ENCODE measurements at regions not wholly inside any gene's neighbourhood (a gene's known extent, or its start where the extent isn't known, plus 50 kb on each side); places are given as distances from the start of the nearest gene placed in this dataset.

DNA sequence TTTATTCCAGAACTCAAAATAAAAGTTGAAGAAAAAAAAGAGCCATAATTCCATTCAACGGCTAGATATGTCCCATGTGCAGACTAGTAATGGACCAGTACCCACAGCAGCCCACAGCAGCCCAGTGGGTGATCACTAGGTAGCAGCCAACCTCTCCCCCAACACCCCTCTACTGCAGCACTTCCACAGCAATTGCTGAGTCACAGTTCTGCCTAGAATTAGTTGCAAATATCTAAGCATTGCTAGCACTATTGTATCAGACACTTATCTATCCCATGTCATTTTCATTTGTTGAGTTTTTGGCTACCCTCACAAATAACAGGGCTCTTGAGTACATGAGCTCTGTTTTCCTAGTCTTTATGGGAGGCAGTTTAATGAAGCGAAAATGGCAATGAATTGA lies 258.7 kb downstream of the RAP2A start:
- no peaks in the 10 kb centered on the region for H3K27me3 Mint-ChIP-seq
- H3K27ac Mint-ChIP-seq, result no peak overlapping the region
- no peak overlapping the region for H3K4me3 Mint-ChIP-seq
- no peaks in the 10 kb centered on the region for H3K36me3 Mint-ChIP-seq (ENCODE audit: low read depth)
- no peaks in the 10 kb centered on the region for H3K4me1 Mint-ChIP-seq (ENCODE audit: low read depth)
- peaks cover 60% of the 10 kb centered on the region for H3K9me3 Mint-ChIP-seq
- intact Hi-C loops (cut with micrococcal nuclease), result no loop called here

DNA sequence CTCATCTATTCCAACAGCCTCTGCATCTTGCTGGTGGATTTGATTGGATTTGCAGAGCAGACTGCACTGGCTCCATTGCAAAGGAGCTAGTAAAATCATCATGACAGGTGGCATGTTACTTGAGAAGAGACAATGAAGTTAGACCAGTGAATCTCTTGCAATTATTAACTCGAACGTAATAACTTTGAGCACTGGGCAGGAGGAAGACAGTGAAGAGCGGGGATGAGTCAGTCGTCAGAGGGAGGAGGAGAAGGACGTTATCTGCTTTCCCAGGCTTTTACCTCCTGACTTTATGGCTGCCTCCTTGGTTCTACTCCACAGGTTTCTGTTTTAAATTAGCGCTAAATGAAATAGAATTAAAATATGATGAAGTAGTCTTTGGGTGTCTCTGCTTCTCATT lies 257.8 kb upstream of the IPO5 start:
- H3K27ac Mint-ChIP-seq, result no peak overlapping the region
- H3K36me3 Mint-ChIP-seq (ENCODE audit: low read depth), result no peaks in the 10 kb centered on the region
- H3K27me3 Mint-ChIP-seq, result no peaks in the 10 kb centered on the region
- peaks cover 60% of the 10 kb centered on the region for H3K9me3 Mint-ChIP-seq
- H3K4me1 Mint-ChIP-seq (ENCODE audit: low read depth), result no peaks in the 10 kb centered on the region
- intact Hi-C loops (cut with micrococcal nuclease), result no loop called here
- H3K4me3 Mint-ChIP-seq, result no peak overlapping the region

DNA sequence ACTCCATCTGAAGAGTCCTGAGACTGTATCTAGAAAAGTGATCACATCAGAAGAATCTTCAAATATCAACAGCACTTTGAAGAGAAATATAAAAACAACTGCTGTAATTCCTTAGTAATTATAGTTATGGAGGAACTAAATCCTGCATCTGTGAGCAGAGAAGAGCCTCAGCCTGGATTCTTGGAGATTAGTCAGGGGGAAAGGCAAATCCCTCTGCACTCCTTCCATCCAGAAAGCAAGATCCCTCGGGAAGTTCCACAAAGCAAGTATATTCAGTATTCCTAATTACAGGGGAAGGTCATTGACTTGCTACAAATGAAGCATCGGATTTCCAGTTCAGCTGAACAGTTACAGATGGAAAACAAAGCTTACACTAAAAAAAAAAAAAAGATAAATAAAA lies 256.6 kb upstream of the IPO5 start:
- Mint-ChIP-seq H3K4me3 (no peak overlapping the region), H3K27me3 (no peaks in the 10 kb centered on the region), H3K36me3 (ENCODE audit: low read depth) (no peaks in the 10 kb centered on the region), H3K4me1 (ENCODE audit: low read depth) (no peaks in the 10 kb centered on the region), H3K27ac (no peak overlapping the region), H3K9me3 (peaks cover 48% of the 10 kb centered on the region)
- intact Hi-C loops (cut with micrococcal nuclease), result no loop called here

DNA sequence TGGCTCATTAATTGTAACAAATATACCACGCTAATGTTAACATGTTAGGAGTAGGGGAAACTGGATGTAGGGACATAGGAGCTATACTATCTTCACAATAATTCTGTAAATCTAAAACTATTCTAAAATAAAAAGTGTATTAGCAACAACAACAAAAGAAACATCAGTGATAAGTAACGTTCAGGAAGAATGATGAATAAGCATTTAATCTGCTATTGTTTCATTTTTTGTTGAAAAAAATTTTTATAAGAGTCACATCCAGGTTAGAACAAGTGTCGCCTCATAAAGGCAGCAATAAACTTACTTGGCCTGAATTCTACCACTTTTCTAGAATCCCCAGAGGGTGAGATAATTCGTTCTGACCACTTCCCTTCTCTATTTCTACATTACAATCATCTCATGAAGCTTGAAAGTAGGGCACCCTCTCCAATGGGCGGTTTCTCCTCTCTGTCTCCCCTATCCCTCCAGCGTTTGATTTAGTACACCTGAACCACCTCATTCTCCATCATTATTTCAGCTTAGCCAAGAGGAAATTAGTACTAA lies 253.1 kb upstream of the IPO5 start:
- H3K4me3 Mint-ChIP-seq, result no peak overlapping the region
- no peaks in the 10 kb centered on the region for H3K4me1 Mint-ChIP-seq (ENCODE audit: low read depth)
- H3K27ac Mint-ChIP-seq, result no peak overlapping the region
- H3K36me3 Mint-ChIP-seq (ENCODE audit: low read depth), result no peaks in the 10 kb centered on the region
- H3K27me3 Mint-ChIP-seq, result no peaks in the 10 kb centered on the region
- intact Hi-C loops (cut with micrococcal nuclease), result no loop called here
- peaks cover 19% of the 10 kb centered on the region for H3K9me3 Mint-ChIP-seq

DNA sequence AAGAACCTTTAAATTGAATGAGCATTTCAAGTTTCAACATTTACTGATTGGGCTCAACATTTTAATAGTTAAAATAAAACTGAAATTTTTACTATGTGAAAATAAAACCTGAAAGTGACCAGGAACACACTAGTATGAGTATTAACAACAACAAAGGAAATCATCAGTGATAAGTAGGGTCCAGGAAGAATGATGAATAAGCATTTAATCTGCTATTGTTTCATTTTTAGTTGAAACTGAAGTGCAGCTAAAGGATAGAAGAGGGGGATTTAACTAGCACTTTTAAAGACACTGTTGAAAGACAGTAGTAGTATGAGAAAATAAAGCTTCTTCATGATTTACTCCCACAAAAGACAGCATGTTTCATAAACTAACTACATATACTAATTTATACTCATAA lies 250.9 kb upstream of the IPO5 start:
- H3K4me3 Mint-ChIP-seq, result no peak overlapping the region
- H3K36me3 Mint-ChIP-seq (ENCODE audit: low read depth), result no peaks in the 10 kb centered on the region
- H3K9me3 Mint-ChIP-seq, result peaks cover 9% of the 10 kb centered on the region
- no peaks in the 10 kb centered on the region for H3K27me3 Mint-ChIP-seq
- no peak overlapping the region for H3K27ac Mint-ChIP-seq
- no peaks in the 10 kb centered on the region for H3K4me1 Mint-ChIP-seq (ENCODE audit: low read depth)
- intact Hi-C loops (cut with micrococcal nuclease), result no loop called here

DNA sequence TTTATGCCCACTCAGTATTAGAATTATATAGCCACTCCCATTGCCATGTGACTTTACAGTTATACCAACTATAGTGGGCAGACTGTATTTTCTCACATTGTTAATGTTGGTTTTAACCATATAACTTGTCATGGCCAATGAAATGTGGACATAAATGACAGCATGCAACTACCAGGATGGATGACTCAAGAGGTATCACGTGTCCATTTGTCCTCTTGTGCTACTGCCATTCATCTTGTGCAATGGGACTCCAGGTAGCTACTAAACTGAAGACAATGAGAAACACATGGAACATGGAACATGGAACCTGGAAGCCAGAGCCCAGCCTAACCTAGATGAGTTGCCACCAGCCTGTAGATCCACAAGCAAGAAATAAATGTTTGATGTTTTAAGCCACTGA lies 242.7 kb upstream of the IPO5 start:
- H3K36me3 Mint-ChIP-seq (ENCODE audit: low read depth), result no peaks in the 10 kb centered on the region
- intact Hi-C loops (cut with micrococcal nuclease), result no loop called here
- no peaks in the 10 kb centered on the region for H3K4me1 Mint-ChIP-seq (ENCODE audit: low read depth)
- H3K27ac Mint-ChIP-seq, result no peak overlapping the region
- H3K4me3 Mint-ChIP-seq, result no peak overlapping the region
- no peaks in the 10 kb centered on the region for H3K27me3 Mint-ChIP-seq
- peaks cover 11% of the 10 kb centered on the region for H3K9me3 Mint-ChIP-seq

DNA sequence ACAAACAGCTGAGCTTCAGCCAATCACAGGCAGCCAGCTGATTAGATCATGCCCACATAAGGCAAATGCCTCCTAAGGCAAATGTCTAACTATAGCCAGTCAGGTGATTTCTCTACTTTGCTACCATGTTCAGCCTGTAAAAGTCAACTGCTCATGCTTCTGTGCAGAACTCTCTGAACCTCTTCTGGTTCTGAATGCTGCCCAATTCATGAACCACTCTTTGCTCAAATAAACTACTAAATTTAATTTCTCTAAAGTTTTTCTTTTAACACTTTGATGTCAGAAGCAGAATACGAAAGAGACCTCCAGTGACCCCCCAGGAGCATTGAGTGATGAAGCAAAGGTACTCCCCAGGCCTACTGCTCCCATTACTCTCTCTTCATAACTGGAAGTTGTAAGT lies 240.7 kb upstream of the IPO5 start:
- Mint-ChIP-seq H3K27ac (no peak overlapping the region), H3K9me3 (peaks cover under 1% of the 10 kb centered on the region), H3K27me3 (no peaks in the 10 kb centered on the region)

DNA sequence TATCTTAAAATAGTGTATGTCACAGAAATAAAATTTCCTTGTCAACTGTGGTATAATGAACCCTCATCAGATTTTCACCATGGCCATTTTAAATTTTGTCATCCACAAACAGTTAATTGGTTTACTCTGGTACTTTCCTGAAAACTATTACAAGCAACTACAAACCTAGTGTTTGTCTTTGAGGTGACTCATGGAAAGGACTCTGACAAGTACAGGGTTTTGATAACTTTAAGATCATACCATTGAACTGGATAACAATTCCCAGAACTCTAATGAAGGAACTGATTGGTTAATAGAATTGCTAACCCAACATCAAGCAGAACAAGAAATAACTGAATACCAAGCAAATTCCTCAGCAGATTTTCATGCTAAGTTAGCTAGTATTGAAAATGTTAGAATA lies 237.7 kb upstream of the IPO5 start:
- Mint-ChIP-seq H3K4me3 (no peak overlapping the region), H3K9me3 (no peaks in the 10 kb centered on the region), H3K4me1 (ENCODE audit: low read depth) (no peaks in the 10 kb centered on the region), H3K27me3 (no peaks in the 10 kb centered on the region), H3K36me3 (ENCODE audit: low read depth) (no peaks in the 10 kb centered on the region), H3K27ac (no peak overlapping the region)
- intact Hi-C loops (cut with micrococcal nuclease), result no loop called here

More for the DNA sequence above, 240.7 kb upstream of the IPO5 start:
- intact Hi-C loops (cut with micrococcal nuclease), result no loop called here
- Mint-ChIP-seq H3K4me3 (no peak overlapping the region), H3K36me3 (ENCODE audit: low read depth) (no peaks in the 10 kb centered on the region), H3K4me1 (ENCODE audit: low read depth) (no peaks in the 10 kb centered on the region)

DNA sequence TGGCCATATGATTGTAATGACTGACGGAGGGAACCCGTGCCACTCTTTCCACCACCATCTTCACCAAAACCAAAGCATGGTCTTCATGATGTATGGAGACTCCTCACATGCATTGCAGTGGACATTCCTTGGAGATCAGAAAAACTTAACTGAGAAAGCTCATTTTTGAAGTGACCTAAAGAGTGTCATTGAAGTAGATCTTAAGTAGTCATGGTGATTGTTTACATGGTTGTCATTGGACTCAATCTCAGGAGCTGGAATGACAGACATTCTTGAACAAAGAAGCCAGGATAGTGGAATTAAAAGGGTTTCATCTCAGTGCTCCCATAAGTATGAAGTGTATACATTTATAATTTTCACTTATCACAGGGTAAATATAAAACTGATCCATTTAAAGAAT lies 236.7 kb upstream of the IPO5 start:
- no peak overlapping the region for H3K27ac Mint-ChIP-seq

DNA sequence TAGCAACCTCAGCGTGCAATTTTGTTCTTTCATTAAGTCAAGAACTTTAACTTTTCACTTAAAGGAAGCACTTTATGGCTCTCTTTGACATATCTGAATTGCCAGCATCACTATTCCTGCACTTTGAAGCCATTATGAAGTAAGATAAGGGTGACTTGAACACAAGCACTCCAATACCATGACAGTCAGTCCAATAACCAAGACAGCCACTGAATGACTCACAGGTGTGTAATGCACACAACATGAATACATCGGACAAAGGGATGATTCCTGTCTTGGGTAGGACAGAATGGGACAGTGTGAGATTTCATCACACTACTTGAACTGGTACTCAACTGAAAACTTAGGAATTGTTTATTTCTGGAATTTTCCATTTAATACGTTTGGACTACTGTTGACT lies 233.7 kb upstream of the IPO5 start:
- H3K9me3 Mint-ChIP-seq, result no peaks in the 10 kb centered on the region
- no peak overlapping the region for H3K27ac Mint-ChIP-seq
- H3K4me3 Mint-ChIP-seq, result no peak overlapping the region
- intact Hi-C loops (cut with micrococcal nuclease), result no loop called here
- H3K36me3 Mint-ChIP-seq (ENCODE audit: low read depth), result no peaks in the 10 kb centered on the region
- no peaks in the 10 kb centered on the region for H3K4me1 Mint-ChIP-seq (ENCODE audit: low read depth)
- no peaks in the 10 kb centered on the region for H3K27me3 Mint-ChIP-seq

More for the DNA sequence above, 236.7 kb upstream of the IPO5 start:
- intact Hi-C loops (cut with micrococcal nuclease), result no loop called here
- no peak overlapping the region for H3K4me3 Mint-ChIP-seq
- H3K4me1 Mint-ChIP-seq (ENCODE audit: low read depth), result no peaks in the 10 kb centered on the region
- no peaks in the 10 kb centered on the region for H3K36me3 Mint-ChIP-seq (ENCODE audit: low read depth)
- H3K9me3 Mint-ChIP-seq, result no peaks in the 10 kb centered on the region
- no peaks in the 10 kb centered on the region for H3K27me3 Mint-ChIP-seq

DNA sequence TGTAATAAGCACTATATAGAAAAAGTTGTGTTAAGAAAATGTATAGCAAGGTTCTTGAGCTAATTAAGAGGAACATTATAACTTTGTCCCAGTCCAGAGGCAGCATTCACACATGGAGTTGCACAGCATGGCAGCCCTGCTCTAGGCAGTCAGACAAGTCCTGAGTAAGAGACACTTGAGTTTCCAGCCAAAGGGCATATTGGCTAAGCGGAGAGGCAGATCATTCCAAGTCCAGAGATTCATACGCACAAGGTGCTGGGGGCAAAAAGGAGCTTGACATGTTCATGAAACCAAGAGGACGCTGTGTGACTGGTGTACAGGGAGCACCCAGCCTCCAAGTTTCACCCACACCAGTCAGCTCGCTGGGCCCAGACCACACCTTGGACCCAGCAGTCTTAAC lies 232.6 kb upstream of the IPO5 start:
- intact Hi-C loops (cut with micrococcal nuclease), result no loop called here
- Mint-ChIP-seq H3K27me3 (no peaks in the 10 kb centered on the region), H3K36me3 (ENCODE audit: low read depth) (no peaks in the 10 kb centered on the region), H3K27ac (no peak overlapping the region), H3K4me3 (no peak overlapping the region), H3K4me1 (ENCODE audit: low read depth) (no peaks in the 10 kb centered on the region), H3K9me3 (no peaks in the 10 kb centered on the region)

DNA sequence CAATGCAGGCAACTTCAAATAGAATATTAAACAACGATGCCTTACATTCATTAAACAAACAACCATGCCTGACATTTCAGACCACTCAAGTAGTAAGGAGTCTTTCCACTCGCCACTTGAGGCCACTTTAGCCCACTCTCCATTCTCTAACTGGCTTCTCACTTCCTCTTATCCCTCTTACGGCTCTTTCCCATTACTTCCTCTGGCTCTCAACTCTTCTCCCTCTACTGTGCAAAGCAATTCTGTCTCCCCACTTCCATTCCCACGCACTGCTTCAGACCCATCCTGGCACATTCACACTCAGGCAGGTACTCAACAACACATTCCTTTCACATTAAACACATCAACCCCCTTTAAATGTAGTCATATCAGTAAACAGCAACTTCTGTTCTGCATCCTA lies 229.8 kb upstream of the IPO5 start:
- no peak overlapping the region for H3K4me3 Mint-ChIP-seq
- H3K4me1 Mint-ChIP-seq (ENCODE audit: low read depth), result no peaks in the 10 kb centered on the region
- intact Hi-C loops (cut with micrococcal nuclease), result no loop called here
- H3K36me3 Mint-ChIP-seq (ENCODE audit: low read depth), result no peaks in the 10 kb centered on the region
- no peaks in the 10 kb centered on the region for H3K27me3 Mint-ChIP-seq
- H3K27ac Mint-ChIP-seq, result no peak overlapping the region
- peaks cover 9% of the 10 kb centered on the region for H3K9me3 Mint-ChIP-seq

DNA sequence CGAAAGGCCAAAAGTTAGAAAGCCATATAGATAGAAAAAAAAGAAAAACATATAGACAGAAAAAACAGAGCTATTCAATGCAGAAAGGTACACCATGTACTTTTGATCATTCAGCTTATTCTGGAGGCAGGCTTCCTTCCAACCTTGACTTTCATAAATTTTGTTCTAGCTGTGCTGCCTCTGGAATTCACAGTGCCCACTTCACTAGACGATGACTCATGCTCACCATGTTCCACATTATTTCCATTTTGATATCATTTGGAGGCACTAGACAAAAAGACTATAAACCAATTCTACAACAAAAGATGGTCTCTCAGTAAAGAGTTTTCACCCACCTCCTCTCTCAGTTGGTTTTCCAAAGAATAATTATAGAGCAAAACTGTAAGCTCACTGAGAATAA lies 229.0 kb upstream of the IPO5 start:
- peaks cover 15% of the 10 kb centered on the region for H3K9me3 Mint-ChIP-seq
- H3K4me1 Mint-ChIP-seq (ENCODE audit: low read depth), result no peaks in the 10 kb centered on the region
- no peaks in the 10 kb centered on the region for H3K36me3 Mint-ChIP-seq (ENCODE audit: low read depth)
- H3K27me3 Mint-ChIP-seq, result no peaks in the 10 kb centered on the region
- intact Hi-C loops (cut with micrococcal nuclease), result no loop called here
- no peak overlapping the region for H3K4me3 Mint-ChIP-seq
- H3K27ac Mint-ChIP-seq, result no peak overlapping the region

DNA sequence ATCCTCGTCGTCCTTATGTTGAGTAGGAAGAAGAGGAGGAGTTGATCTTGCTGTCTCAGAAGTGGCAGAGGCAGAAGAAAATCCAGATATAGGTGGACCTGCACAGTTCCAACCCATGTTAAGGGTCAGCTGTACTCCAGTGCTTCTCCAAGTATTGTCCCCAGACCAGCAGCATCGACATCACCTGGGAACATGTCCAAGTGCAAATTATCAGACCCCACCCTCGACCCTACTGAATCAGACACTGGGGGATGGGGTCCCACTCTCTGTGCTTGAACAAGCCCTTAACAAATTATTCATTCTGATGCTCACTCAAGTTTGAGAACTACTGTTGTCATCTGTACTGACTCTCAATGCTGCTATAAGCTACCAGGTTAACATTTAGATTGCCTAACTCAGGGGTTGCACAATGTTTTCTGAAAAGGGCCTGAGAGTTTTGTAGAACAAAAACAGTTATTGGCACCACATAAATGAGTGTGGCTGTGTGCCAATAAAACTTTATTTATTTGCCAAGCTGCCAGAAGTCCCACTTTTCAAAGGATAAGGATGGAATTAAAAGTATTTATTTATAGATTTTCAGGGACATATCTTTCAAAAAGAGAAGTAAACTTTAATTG lies 226.7 kb upstream of the IPO5 start:
- Mint-ChIP-seq H3K36me3 (ENCODE audit: low read depth) (no peaks in the 10 kb centered on the region), H3K27me3 (no peaks in the 10 kb centered on the region), H3K4me3 (no peak overlapping the region), H3K4me1 (ENCODE audit: low read depth) (no peaks in the 10 kb centered on the region), H3K9me3 (peaks cover 37% of the 10 kb centered on the region), H3K27ac (no peak overlapping the region)
- intact Hi-C loops (cut with micrococcal nuclease), result no loop called here

DNA sequence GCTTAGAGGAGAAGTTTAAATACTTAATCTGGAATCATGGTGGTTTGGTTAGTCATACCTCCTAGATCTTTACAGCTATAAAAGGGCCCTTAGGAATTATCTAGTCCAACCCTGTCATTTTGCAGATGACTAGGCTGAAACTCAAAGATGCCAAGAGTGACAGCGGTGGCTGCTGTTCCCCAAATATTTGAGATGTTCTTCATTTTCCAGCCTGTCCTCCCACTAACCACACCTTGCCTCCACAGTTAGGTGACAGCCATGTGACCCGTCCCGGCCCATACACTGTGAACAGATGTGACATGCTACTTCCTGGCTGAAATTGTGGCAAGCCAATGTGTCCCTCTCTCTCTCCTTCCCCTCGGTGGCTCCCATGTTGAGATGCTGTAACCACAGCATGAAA lies 225.5 kb upstream of the IPO5 start:
- Mint-ChIP-seq H3K36me3 (ENCODE audit: low read depth) (no peaks in the 10 kb centered on the region), H3K27me3 (no peaks in the 10 kb centered on the region), H3K4me3 (no peak overlapping the region), H3K9me3 (peaks cover 38% of the 10 kb centered on the region), H3K4me1 (ENCODE audit: low read depth) (no peaks in the 10 kb centered on the region), H3K27ac (no peak overlapping the region)
- intact Hi-C loops (cut with micrococcal nuclease), result no loop called here

All from dendritic cell treated with granulocyte-macrophage colony-stimulating factor and Interleukin-4, amounts not matched to agents 40 ng/mL and 50 ng/mL, for 4 days (primary cell).